GM18951 (cell line): ENCODE measurements at regions not wholly inside any gene's neighbourhood (a gene's known extent, or its start where the extent isn't known, plus 50 kb on each side); places are given as distances from the start of the nearest gene placed in this dataset.

Source experiments
- POLR2A ChIP-seq: IDR thresholded peaks from 4 replicates; pipeline ENCODE4 v1.6.1; 2011; ENCODE audit warnings: mild to moderate bottlenecking; ENCODE audit not compliant: insufficient read length, insufficient read depth; ENCODE audit errors: extremely low read depth
- in situ Hi-C: fragments of 300-500 bp; cut with MboI; formaldehyde crosslinking; loops from one replicate; pipeline ENCODE4 v1.12.0; 2022; ENCODE audit warnings: low sequenced_read_pairs, mixed read lengths, inconsistent platforms; ENCODE audit not compliant: unreplicated experiment

GRCh38 chr15:31830591-31830990, 199.7 kb upstream of the CHRNA7 start:
- in situ Hi-C loops: no loop called here
- no peak for TF ChIP-seq POLR2A

- in situ Hi-C loops: no loop called here
- TF ChIP-seq POLR2A: no peak
Observed at GRCh38 chr15:31831596-31831995, 198.7 kb upstream of the CHRNA7 start.

- in situ Hi-C loops: no loop called here
Observed at GRCh38 chr15:31834654-31835053, 195.7 kb upstream of the CHRNA7 start.

GRCh38 chr15:31839388-31839787, 190.9 kb upstream of the CHRNA7 start:
- TF ChIP-seq POLR2A: no peak
- in situ Hi-C loops: no loop called here

More at GRCh38 chr15:31834654-31835053, 195.7 kb upstream of the CHRNA7 start:
- TF ChIP-seq POLR2A: no peak

GRCh38 chr15:31840849-31841476, 189.4 kb upstream of the CHRNA7 start:
- TF ChIP-seq POLR2A: no peak
- in situ Hi-C loops: no loop called here

- TF ChIP-seq POLR2A: no peak
- in situ Hi-C loops: no loop called here
Observed at GRCh38 chr15:31842532-31843195, 187.7 kb upstream of the CHRNA7 start.

GRCh38 chr15:31843426-31844055, 186.8 kb upstream of the CHRNA7 start:
- TF ChIP-seq POLR2A: no peak
- in situ Hi-C loops: no loop called here

GRCh38 chr15:31845791-31846190, 184.5 kb upstream of the CHRNA7 start:
- in situ Hi-C loops: no loop called here
- no peak for TF ChIP-seq POLR2A

GRCh38 chr15:31847961-31848360, 182.4 kb upstream of the CHRNA7 start:
- in situ Hi-C loops: no loop called here
- no peak for TF ChIP-seq POLR2A

- in situ Hi-C loops: no loop called here
- TF ChIP-seq POLR2A: no peak
Observed at GRCh38 chr15:31848621-31849020, 181.7 kb upstream of the CHRNA7 start.

- no peak for TF ChIP-seq POLR2A
- in situ Hi-C loops: no loop called here
Observed at GRCh38 chr15:31852933-31853799, 177.1 kb upstream of the CHRNA7 start.

- TF ChIP-seq POLR2A: no peak
- in situ Hi-C loops: no loop called here
Observed at GRCh38 chr15:31856581-31856980, 173.7 kb upstream of the CHRNA7 start.

- no peak for TF ChIP-seq POLR2A
- in situ Hi-C loops: no loop called here
Observed at GRCh38 chr15:31857194-31857593, 173.1 kb upstream of the CHRNA7 start.
